H1 (cell line): ENCODE measurements at regions not wholly inside any gene's neighbourhood (a gene's known extent, or its start where the extent isn't known, plus 50 kb on each side); places are given as distances from the start of the nearest gene placed in this dataset.

Experiments
- CTCF ChIA-PET: fragments of 300-600 bp; sonication (Branson Sonifier 250); formaldehyde crosslinking; loops from one replicate; lab custom pipeline; 2021; ENCODE audit not compliant: partially characterized antibody; lab: Charles Lee
- POLR2A ChIA-PET: fragments of 300-600 bp; sonication (Branson Sonifier 250); formaldehyde crosslinking; loops from one replicate; lab custom pipeline; 2021; ENCODE audit warnings: inconsistent platforms; ENCODE audit not compliant: partially characterized antibody; lab: Charles Lee
- DNase-seq, 2 experiments: peaks; one replicate each; pipeline versions ENCODE4 v3.0.0 to v3.0.0-alpha.2; 2010 to 2022; ENCODE audit warnings: low spot score in 2 of 2, low read depth in 1 of 2, mixed read lengths in 1 of 2
- FAIRE-seq: peaks from 2 replicates; lab custom pipeline; 2011; peaks lifted over from hg19 to GRCh38; lab: Jason Lieb, UNC
- H2AFZ ChIP-seq: 2 replicates; pipeline ENCODE4 v1.8.1; 2012; ENCODE audit warnings: low read length, inconsistent platforms
- H2AK5ac ChIP-seq: 2 replicates; pipeline ENCODE4 v1.6.1; 2013; ENCODE audit warnings: low read depth, low read length
- H2BK120ac ChIP-seq: replicated peaks from 2 replicates; pipeline ENCODE3; 2013; ENCODE audit warnings: low read depth, low read length, inconsistent platforms
- H2BK12ac ChIP-seq: 2 replicates; pipeline ENCODE4 v1.6.1; 2013; ENCODE audit warnings: low read depth, low read length
- H2BK15ac ChIP-seq: 2 replicates; pipeline ENCODE4 v1.6.1; 2013; ENCODE audit warnings: low read length
- H2BK20ac ChIP-seq: 2 replicates; pipeline ENCODE4 v1.6.1; 2013; ENCODE audit warnings: low read length
- H2BK5ac ChIP-seq: 2 replicates; pipeline ENCODE4 v1.6.1; 2013; ENCODE audit warnings: low read depth, low read length
- H3K14ac ChIP-seq: 2 replicates; pipeline ENCODE4 v1.6.1; 2013; ENCODE audit warnings: inconsistent platforms; ENCODE audit not compliant: insufficient read length
- H3K18ac ChIP-seq: 2 replicates; pipeline ENCODE4 v1.6.1; 2013; ENCODE audit warnings: low read length; ENCODE audit errors: extremely low read depth
- H3K23ac ChIP-seq: 2 replicates; pipeline ENCODE4 v1.6.1; 2013; ENCODE audit warnings: inconsistent platforms; ENCODE audit not compliant: insufficient read length
- H3K23me2 ChIP-seq: 2 replicates; pipeline ENCODE4 v1.6.1; 2013; ENCODE audit warnings: low read depth, low read length
- H3K27ac ChIP-seq: 2 replicates; pipeline ENCODE4 v1.6.1; 2011; ENCODE audit warnings: low read depth, low read length, inconsistent platforms
- H3K27me3 ChIP-seq, 4 experiments: replicated peaks in 1 of 4; 1 replicate in 1 of 4; 2 replicates in 3 of 4; pipeline versions ENCODE4 v1.6.1 to v1.8.1; 2011 to 2013; ENCODE audit warnings: low read length in 3 of 4, mild to moderate bottlenecking in 3 of 4, inconsistent platforms in 2 of 4, mixed read lengths in 2 of 4, moderate library complexity in 1 of 4; ENCODE audit not compliant: control insufficient read depth in 3 of 4, insufficient read depth in 3 of 4; ENCODE audit errors: extremely low read depth in 1 of 4
- H3K36me3 ChIP-seq, 4 experiments: 2 replicates each; pipeline versions ENCODE4 v1.6.1 to v1.8.1; 2011 to 2013; ENCODE audit warnings: mild to moderate bottlenecking in 4 of 4, low read length in 3 of 4, moderate library complexity in 2 of 4, control low read depth in 1 of 4, inconsistent platforms in 1 of 4; ENCODE audit not compliant: insufficient read depth in 4 of 4, control insufficient read depth in 2 of 4
- H3K4ac ChIP-seq: replicated peaks from 2 replicates; pipeline ENCODE3; 2013; ENCODE audit warnings: low read length, low read depth, mixed read lengths, inconsistent platforms; ENCODE audit not compliant: insufficient read length
- H3K4me1 ChIP-seq, 4 experiments: replicated peaks in 1 of 4; 1 replicate in 1 of 4; 2 replicates in 3 of 4; pipeline versions ENCODE4 v1.6.1 to v1.8.1; 2011 to 2013; ENCODE audit warnings: low read length in 3 of 4, inconsistent platforms in 2 of 4, mixed read lengths in 1 of 4; ENCODE audit not compliant: insufficient read depth in 4 of 4, control insufficient read depth in 3 of 4
- H3K4me2 ChIP-seq, 2 experiments: 2 replicates each; pipeline versions ENCODE4 v1.6.1 to v1.8.1; 2011 to 2013; ENCODE audit warnings: low read depth in 2 of 2, low read length in 2 of 2, control low read depth in 1 of 2, inconsistent platforms in 1 of 2, mild to moderate bottlenecking in 1 of 2; ENCODE audit not compliant: insufficient read depth in 1 of 2
- H3K4me3 ChIP-seq, 4 experiments: fragments of 200-600, 300-600 bp in 1 of 4; sonication (generic), shearing (Covaris generic), sonication (Bioruptor Twin) in 1 of 4; 2 replicates each; pipeline versions ENCODE4 v1.5.1 to v1.8.1; 2011 to 2016; ENCODE audit warnings: low read length in 4 of 4, low read depth in 3 of 4, control low read depth in 2 of 4, inconsistent platforms in 2 of 4, mild to moderate bottlenecking in 2 of 4, mixed read lengths in 1 of 4, moderate library complexity in 1 of 4; ENCODE audit not compliant: insufficient read depth in 2 of 4; ENCODE audit errors: extremely low read depth in 1 of 4
- H3K56ac ChIP-seq: replicated peaks from 2 replicates; pipeline ENCODE3; 2013; ENCODE audit warnings: low read depth, mild to moderate bottlenecking, mixed read lengths, low read length, inconsistent platforms; ENCODE audit not compliant: insufficient read length
- H3K79me1 ChIP-seq: 2 replicates; pipeline ENCODE4 v1.6.1; 2013; ENCODE audit warnings: low read depth, low read length, control low read depth
- H3K79me2 ChIP-seq, 2 experiments: 2 replicates each; pipeline versions ENCODE4 v1.6.1 to v1.8.1; 2012 to 2013; ENCODE audit warnings: low read length in 2 of 2, mild to moderate bottlenecking in 2 of 2, inconsistent platforms in 1 of 2; ENCODE audit not compliant: insufficient read depth in 2 of 2, control insufficient read depth in 1 of 2
- H3K9ac ChIP-seq, 4 experiments: replicated peaks in 1 of 4; 1 replicate in 1 of 4; 2 replicates in 3 of 4; pipeline versions ENCODE4 v1.6.1 to v1.8.1; 2011 to 2013; ENCODE audit warnings: low read depth in 3 of 4, low read length in 3 of 4, control low read depth in 2 of 4, mild to moderate bottlenecking in 2 of 4, moderate library complexity in 2 of 4, inconsistent platforms in 1 of 4; ENCODE audit errors: extremely low read depth in 1 of 4
- H3K9me3 ChIP-seq, 2 experiments: 2 replicates each; pipeline versions ENCODE4 v1.6.1 to v1.8.1; 2012 to 2013; ENCODE audit warnings: mild to moderate bottlenecking in 2 of 2, moderate library complexity in 2 of 2, control low read depth in 1 of 2, inconsistent platforms in 1 of 2, low read depth in 1 of 2, low read length in 1 of 2, mixed read lengths in 1 of 2; ENCODE audit not compliant: insufficient read depth in 2 of 2
- H4K20me1 ChIP-seq, 2 experiments: replicated peaks in 1 of 2; 2 replicates each; pipeline versions ENCODE3 to v1.8.1; 2011 to 2013; ENCODE audit warnings: inconsistent platforms in 2 of 2, low read length in 2 of 2, mild to moderate bottlenecking in 1 of 2; ENCODE audit not compliant: insufficient read depth in 2 of 2, control insufficient read depth in 1 of 2
- H4K5ac ChIP-seq: 2 replicates; pipeline ENCODE4 v1.6.1; 2013; ENCODE audit warnings: low read length, low read depth, mixed read lengths, inconsistent platforms; ENCODE audit not compliant: insufficient read length
- H4K8ac ChIP-seq: 2 replicates; pipeline ENCODE4 v1.8.0; 2013; ENCODE audit warnings: mild to moderate bottlenecking, moderate library complexity, low read length, inconsistent platforms; ENCODE audit not compliant: insufficient read depth; ENCODE audit errors: extremely low read depth
- H4K91ac ChIP-seq: replicated peaks from 2 replicates; pipeline ENCODE3; 2013; ENCODE audit warnings: low read length, mixed read lengths, inconsistent platforms; ENCODE audit not compliant: insufficient read length
- CBX8 ChIP-seq: fragments of 300-800, 300-1000 bp; sonication (generic); IDR thresholded peaks from 2 replicates; pipeline ENCODE4 v1.7.1; 2016; ENCODE audit warnings: low read depth, low read length, borderline replicate concordance
- CHD1 ChIP-seq: IDR thresholded peaks from 2 replicates; pipeline ENCODE4 v1.6.1; 2012; ENCODE audit warnings: low read depth, low read length, improper control_type of control experiment
- CHD2 ChIP-seq: IDR thresholded peaks from 2 replicates; pipeline ENCODE4 v1.6.1; 2012; ENCODE audit warnings: low read length, improper control_type of control experiment
- GTF2F1 ChIP-seq: IDR thresholded peaks from 2 replicates; pipeline ENCODE4 v1.6.1; 2012; ENCODE audit warnings: low read depth, low read length, improper control_type of control experiment, borderline replicate concordance
- PHF8 ChIP-seq: fragments of 200-600 bp; sonication (generic); conservative IDR thresholded peaks from 2 replicates; pipeline ENCODE4 v1.7.1; 2012; ENCODE audit warnings: low read depth, mild to moderate bottlenecking, inconsistent platforms, low read length, moderate library complexity
- POLR2A ChIP-seq, 2 experiments: IDR thresholded peaks; 1 replicate in 1 of 2; 2 replicates in 1 of 2; pipeline ENCODE4 v1.6.1; 2011; ENCODE audit warnings: low read depth in 2 of 2, low read length in 2 of 2, mild to moderate bottlenecking in 2 of 2; ENCODE audit errors: control extremely low read depth in 1 of 2
- RFX5 ChIP-seq: IDR thresholded peaks from 2 replicates; pipeline ENCODE4 v1.6.1; 2011; ENCODE audit warnings: low read depth, low read length, improper control_type of control experiment, borderline replicate concordance
- RXRA ChIP-seq: IDR thresholded peaks from 2 replicates; pipeline ENCODE4 v1.6.1; 2011; ENCODE audit warnings: low read depth, mild to moderate bottlenecking, low read length, moderate library complexity; ENCODE audit not compliant: insufficient read depth
- SIRT6 ChIP-seq: IDR thresholded peaks from one replicate; pipeline ENCODE4 v1.7.1; 2012; ENCODE audit warnings: low read length, inconsistent platforms
- SIX5 ChIP-seq: IDR thresholded peaks from 2 replicates; pipeline ENCODE4 v1.6.1; 2011; ENCODE audit warnings: mild to moderate bottlenecking, low read depth, low read length
- SUZ12 ChIP-seq: fragments of 200-600 bp; sonication (generic); IDR thresholded peaks from 2 replicates; pipeline ENCODE4 v1.6.1; 2012; ENCODE audit warnings: mild to moderate bottlenecking, inconsistent platforms, low read length, moderate library complexity, mixed read lengths
- ZNF274 ChIP-seq: IDR thresholded peaks from 2 replicates; pipeline ENCODE4 v1.7.0; 2012; ENCODE audit warnings: low read length, borderline replicate concordance; ENCODE audit errors: extremely low read depth
- WGBS, 2 experiments: shearing (Covaris generic) in 1 of 2; methylation state at CpG; one replicate each; pipeline versions ENCODE4 v1.1.6 to v1.1.7; 2013 to 2015; ENCODE audit warnings: low lambda C conversion rate in 2 of 2, mixed read lengths in 2 of 2, inconsistent platforms in 1 of 2, low coverage in 1 of 2, missing lambda C conversion rate in 1 of 2; ENCODE audit not compliant: insufficient replicate concordance in 2 of 2, insufficient coverage in 1 of 2, insufficient read length in 1 of 2; ENCODE audit errors: extremely low coverage in 1 of 2, missing lambda C conversion rate in 1 of 2; 5-methylcytosine and 5-hydroxymethylcytosine counted together
- TF ChIP-seq, protein P1 (sequence below), 3 experiments: IDR thresholded peaks; 1 replicate in 2 of 3; 2 replicates in 1 of 3; pipeline versions ENCODE4 v1.5.1 to v1.6.1; 2011; ENCODE audit warnings: low read length in 3 of 3, mild to moderate bottlenecking in 3 of 3, inconsistent platforms in 2 of 3, low read depth in 1 of 3, moderate library complexity in 1 of 3; ENCODE audit not compliant: insufficient read depth in 1 of 3; ENCODE audit errors: control extremely low read depth in 1 of 3

DNA sequence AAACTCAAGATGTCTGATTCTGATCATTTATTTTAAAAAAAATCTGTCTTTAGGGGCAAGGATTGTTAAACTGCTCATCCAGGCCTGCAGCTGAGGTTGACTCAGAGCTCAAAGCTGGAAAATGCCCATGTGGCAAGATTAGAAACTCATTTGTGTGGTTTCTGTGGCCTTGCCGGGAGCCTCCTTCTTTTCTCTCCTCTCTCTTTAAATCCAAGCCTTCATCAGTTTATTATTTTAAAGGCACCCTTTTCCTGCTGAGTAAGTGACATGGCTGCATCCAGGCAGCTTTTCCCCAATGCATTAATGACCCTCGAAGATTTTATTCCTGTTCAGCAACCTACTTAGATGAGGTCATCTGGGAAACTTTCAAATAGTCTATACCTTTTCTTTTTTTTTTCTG is 221.3 kb upstream of the CDIN1 start:
- ChIA-PET CTCF (interaction anchor here (0.6 to 0.7 kb wide), 3 partner anchors 20 to 1334 kb away, joined by 3 to 4 read pairs (median 3); no protein-coding TSS in a partner anchor), POLR2A (no interaction called here)
- no peak overlapping the region for H2BK15ac ChIP-seq
- H3K23ac ChIP-seq: no peak overlapping the region
- no peaks in the 10 kb centered on the region; a peak in 2 of 8 replicates for H3K36me3 ChIP-seq
- H3K9ac ChIP-seq: no peak overlapping the region
- no peak overlapping the region for H3K27ac ChIP-seq
- H3K4me2 ChIP-seq: no peak overlapping the region
- H3K23me2 ChIP-seq: no peaks in the 10 kb centered on the region
- FAIRE-seq: no peak
- no peak overlapping the region for H3K14ac ChIP-seq
- no peaks in the 10 kb centered on the region for H3K27me3 ChIP-seq
- H3K4me1 ChIP-seq: no peaks in the 10 kb centered on the region
- no peak overlapping the region for H4K5ac ChIP-seq
- no peaks in the 10 kb centered on the region for H4K20me1 ChIP-seq
- H3K4me3 ChIP-seq: no peak overlapping the region
- no peak overlapping the region for H3K56ac ChIP-seq
- H3K4ac ChIP-seq: no peak overlapping the region
- H2BK5ac ChIP-seq: no peak overlapping the region
- H2BK12ac ChIP-seq: no peak overlapping the region
- no peak overlapping the region for H2AFZ ChIP-seq
- H2AK5ac ChIP-seq: no peak overlapping the region
- H3K79me1 ChIP-seq: no peaks in the 10 kb centered on the region
- no peaks in the 10 kb centered on the region for H3K79me2 ChIP-seq
- 92% methylated on average over 2 of the region's 2 CpGs; no CpG with 5 or more reads in 1 of the 2 experiments for WGBS, 2 experiments
- H2BK20ac ChIP-seq: no peak overlapping the region
- H4K8ac ChIP-seq: no peak overlapping the region
- H3K9me3 ChIP-seq: no peaks in the 10 kb centered on the region
- no peak overlapping the region for H3K18ac ChIP-seq
- H4K91ac ChIP-seq: no peak overlapping the region
- no peak for DNase-seq
- H2BK120ac ChIP-seq: no peak overlapping the region
- TF ChIP-seq RFX5 (no peak), GTF2F1 (no peak), RXRA (no peak), CHD2 (no peak), CHD1 (no peak), CBX8 (no peak), SIX5 (no peak), SUZ12 (no peak), SIRT6 (no peak), PHF8 (no peak), POLR2A (IDR thresholded peaks at IDR 0.05; ENCODE audit: control extremely low read depth in 1 of 2, low read depth in 2 of 2, low read length in 2 of 2) (no peak), ZNF274 (no peak)
- TF ChIP-seq, protein P1, sequence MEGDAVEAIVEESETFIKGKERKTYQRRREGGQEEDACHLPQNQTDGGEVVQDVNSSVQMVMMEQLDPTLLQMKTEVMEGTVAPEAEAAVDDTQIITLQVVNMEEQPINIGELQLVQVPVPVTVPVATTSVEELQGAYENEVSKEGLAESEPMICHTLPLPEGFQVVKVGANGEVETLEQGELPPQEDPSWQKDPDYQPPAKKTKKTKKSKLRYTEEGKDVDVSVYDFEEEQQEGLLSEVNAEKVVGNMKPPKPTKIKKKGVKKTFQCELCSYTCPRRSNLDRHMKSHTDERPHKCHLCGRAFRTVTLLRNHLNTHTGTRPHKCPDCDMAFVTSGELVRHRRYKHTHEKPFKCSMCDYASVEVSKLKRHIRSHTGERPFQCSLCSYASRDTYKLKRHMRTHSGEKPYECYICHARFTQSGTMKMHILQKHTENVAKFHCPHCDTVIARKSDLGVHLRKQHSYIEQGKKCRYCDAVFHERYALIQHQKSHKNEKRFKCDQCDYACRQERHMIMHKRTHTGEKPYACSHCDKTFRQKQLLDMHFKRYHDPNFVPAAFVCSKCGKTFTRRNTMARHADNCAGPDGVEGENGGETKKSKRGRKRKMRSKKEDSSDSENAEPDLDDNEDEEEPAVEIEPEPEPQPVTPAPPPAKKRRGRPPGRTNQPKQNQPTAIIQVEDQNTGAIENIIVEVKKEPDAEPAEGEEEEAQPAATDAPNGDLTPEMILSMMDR (IDR thresholded peaks at IDR 0.05; ENCODE audit: control extremely low read depth in 1 of 3, insufficient read depth in 1 of 3, low read depth in 1 of 3, low read length in 3 of 3): no peak
